Tibial nerve (tissue), 3 donors: ENCODE measurements at regions not wholly inside any gene's neighbourhood (a gene's known extent, or its start where the extent isn't known, plus 50 kb on each side); places are given as distances from the start of the nearest gene placed in this dataset.

Source experiments
- CTCF ChIP-seq, 5 experiments: fragments of 200-600 bp in 3 of 5; fragments of 450-650 bp in 2 of 5; sonication (generic) in 3 of 5; IDR thresholded peaks; one replicate each; pipeline ENCODE4 v1.5.1; 2016 to 2019; ENCODE audit warnings: antibody characterized with exemption in 5 of 5, mild to moderate bottlenecking in 3 of 5, moderate library complexity in 2 of 5
- POLR2A ChIP-seq, 2 donors: fragments of 450-650 bp; IDR thresholded peaks; one replicate each; pipeline ENCODE4 v1.6.1; 2017; ENCODE audit warnings: antibody characterized with exemption in 2 of 2, mild to moderate bottlenecking in 2 of 2, moderate library complexity in 2 of 2

- TF ChIP-seq POLR2A (IDR thresholded peaks at IDR 0.05) (no peak), CTCF (IDR thresholded peaks at IDR 0.05) (no peak)
These were observed 132.4 kb downstream of the MREG start for GRCh38 chr2:215880970-215881369.
